T47D (cell line): ENCODE measurements at regions not wholly inside any gene's neighbourhood (a gene's known extent, or its start where the extent isn't known, plus 50 kb on each side); places are given as distances from the start of the nearest gene placed in this dataset.

Source experiments
- DNase-seq, 2 experiments: peaks; one replicate each; pipeline versions ENCODE4 v3.0.0 to v3.0.0-alpha.2; 2011 to 2012; ENCODE audit warnings: low read depth in 1 of 2, low spot score in 1 of 2
- JUND ChIP-seq: IDR thresholded peaks from 2 replicates; pipeline ENCODE4 v1.6.1; 2012; ENCODE audit warnings: low read depth
- in situ Hi-C: cut with HindIII; loops from 2 replicates; pipeline ENCODE4 v1.10.0; 2016; ENCODE audit warnings: low sequenced_read_pairs, low pct_unique_long_range_greater_than_20kb

DNA sequence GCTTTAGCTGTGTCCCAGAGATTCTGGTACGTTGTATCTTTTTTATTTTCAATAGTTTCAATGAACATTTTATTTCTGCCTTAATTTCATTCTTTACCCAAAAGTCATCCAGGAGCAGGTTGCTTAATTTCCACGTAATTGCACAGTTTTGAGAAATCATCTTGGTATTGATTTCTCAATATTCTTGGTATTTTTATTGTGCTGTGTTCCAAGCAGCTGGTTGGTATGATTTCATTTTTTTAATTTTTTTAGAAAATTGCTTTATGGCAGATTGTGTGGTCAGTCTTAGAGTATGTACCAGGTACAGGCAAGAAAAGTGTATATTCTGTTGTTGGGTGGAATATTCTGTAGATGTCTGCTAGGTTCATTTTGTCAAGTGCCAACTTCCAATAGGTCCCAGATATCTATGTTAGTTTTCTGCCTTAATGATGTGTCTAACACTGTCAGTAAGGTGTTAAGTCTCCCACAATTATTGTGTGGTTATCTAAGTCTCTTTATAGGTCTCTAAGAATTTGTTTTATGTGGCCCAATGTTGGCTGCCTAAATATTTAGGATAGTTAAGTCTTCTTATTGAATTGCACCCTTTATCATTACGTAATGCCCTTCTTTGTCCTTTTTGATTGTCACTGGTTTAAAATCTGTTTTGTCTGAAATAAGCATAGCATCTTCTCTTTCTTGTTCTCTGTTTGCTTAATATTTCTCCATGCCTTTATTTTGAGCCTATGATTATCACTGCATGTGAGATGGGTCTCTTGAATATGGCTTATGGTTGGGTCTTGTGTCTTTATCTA lies 366.9 kb upstream of the IRAK1BP1 start:
- no peak for TF ChIP-seq JUND
- in situ Hi-C loops, result no loop called here
- no peak for DNase-seq

DNA sequence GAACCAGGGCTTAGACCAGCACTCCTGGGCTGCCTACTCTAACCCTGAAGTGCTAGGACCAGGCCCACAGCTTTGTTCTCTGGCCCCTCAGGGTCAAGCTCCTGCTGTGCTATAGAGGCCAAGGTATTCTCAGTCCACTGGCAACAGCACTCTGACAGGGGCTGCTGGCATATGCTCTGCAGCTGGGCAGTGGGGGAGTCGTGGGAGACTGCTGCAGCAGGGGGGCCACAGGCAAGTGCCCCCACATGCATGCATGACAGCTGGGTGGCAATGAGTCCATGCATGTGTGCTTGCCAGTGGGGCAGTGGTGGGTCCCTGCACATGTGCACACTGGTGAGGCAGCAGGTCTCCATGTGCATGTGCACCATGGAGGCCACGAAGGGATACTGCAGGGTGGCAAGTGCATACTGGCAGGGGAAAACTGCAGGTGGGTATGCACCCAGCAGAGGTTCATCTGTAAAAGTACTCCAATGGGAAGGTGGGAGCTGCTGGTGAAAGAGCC lies 364.9 kb upstream of the IRAK1BP1 start:
- no peak for TF ChIP-seq JUND
- DNase-seq, result no peak
- in situ Hi-C loops, result no loop called here

DNA sequence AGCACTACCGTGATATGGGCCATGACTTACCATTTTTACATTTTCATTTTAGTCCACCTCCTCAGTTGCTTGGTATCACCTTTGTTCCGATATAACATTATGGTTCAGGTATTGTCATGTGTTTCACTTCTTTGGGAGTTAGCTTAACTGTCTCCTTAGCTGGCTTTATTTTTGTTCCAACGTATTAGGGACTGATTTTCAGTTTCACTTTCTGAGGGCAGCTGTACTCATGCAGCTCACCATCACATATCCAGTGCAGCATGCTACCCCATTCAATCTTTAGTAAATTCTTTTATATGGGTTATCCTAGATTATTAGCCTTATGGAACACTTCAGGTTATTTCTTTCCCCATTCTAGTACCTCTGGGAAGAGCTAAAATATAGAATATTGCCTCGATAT lies 362.2 kb upstream of the IRAK1BP1 start:
- in situ Hi-C loops, result no loop called here
- TF ChIP-seq JUND, result no peak
- DNase-seq, result no peak

DNA sequence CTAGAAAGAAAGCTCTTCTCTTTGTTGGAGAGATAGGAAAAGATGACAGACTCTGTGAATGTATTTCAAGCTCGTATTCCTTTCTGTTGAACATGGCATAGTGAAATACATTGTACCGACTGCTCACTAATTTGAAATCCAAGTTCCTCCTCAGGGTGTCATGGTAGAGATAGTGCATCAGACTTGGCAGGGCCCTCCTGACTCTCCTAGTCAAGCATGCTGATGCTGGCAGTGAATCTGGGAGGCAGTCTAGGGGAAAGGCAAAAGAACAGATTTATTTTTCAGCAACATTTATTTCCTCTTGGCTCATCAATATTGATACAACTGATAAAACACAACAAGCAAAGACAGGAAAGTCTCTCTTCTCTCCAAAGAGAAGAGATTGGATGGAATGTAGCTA lies 356.3 kb upstream of the IRAK1BP1 start:
- no peak for DNase-seq
- no peak for TF ChIP-seq JUND
- in situ Hi-C loops, result no loop called here

DNA sequence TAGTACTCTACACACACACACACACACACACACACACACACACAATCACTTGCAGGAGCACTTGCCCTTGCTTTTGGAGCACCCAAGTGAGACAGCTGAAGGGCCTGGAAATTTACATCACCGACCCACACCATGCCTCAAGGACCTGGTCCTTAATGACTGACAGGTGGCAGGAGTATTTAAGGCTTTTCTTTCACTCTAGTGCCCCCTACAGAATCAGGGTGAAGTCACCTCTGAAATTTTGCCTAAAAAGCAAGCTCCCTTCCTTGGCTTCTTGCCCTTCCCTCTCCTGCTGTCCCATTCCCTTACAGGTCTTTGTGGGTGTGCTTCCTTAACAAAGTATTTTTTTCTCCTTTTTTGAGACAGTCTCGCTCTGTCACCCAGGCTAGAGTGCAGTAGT lies 353.5 kb upstream of the IRAK1BP1 start:
- peak in 1 of 2 experiments; percentile 68 for DNase-seq
- in situ Hi-C loops, result no loop called here
- TF ChIP-seq JUND, result no peak

DNA sequence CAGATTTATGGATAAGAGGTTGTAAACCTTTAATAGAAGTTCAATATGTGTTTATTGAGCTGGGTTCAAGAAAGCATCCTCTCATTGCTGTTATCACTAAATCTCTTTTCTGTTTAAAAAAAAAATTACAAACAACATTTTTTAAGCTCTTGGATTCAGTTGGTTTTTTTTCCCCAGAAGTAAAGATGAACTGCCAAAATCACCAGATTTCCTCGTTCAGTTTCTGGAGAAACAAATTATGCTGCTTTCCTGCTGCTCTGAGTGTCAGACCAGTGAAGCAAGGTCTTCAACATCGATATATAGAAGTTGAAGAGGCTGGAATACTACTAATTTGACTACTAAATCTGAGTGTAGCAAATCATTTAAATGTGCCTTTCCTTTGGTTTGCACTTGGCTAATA lies 352.1 kb upstream of the IRAK1BP1 start:
- no peak for DNase-seq
- no peak for TF ChIP-seq JUND
- in situ Hi-C loops, result no loop called here

DNA sequence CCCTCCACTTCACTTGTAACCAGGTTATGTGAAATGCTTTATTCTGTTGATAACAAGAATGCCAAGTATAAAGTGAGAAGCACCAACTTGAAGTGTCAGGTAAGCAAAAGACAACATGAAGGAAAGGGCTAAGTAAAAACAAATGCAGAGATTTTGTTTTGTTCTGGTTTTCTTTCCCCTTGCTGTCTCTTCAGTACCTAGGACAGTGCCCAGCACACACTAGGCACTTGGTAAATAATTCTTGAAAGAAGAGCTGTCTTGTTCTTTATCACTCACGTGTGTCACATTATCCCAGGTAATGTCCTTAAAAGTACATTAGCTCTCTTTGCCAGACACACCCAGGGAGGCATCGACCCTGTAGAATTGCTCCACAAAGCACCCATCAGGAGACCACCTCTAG lies 350.0 kb upstream of the IRAK1BP1 start:
- no peak for TF ChIP-seq JUND

DNA sequence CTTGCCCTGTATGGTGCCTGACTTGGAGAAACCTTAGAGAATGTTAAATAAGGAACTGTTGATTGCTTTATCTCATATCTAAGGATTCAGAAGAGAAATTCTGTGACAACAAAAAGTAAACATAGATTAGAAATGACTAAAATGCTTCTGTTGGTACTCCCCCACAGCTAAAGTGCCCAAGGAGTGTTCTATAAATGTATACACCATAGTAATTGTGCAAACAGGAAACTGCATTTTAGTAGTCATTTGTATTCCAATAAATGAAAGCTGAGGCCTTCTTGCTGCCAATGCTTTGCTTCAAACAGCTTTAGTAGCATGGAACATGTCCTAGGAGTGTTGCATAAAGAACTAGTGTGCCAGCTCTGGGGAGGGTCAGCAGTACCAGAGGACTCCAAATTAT lies 343.7 kb upstream of the IRAK1BP1 start:
- no peak for DNase-seq
- in situ Hi-C loops, result no loop called here
- no peak for TF ChIP-seq JUND

More for the DNA sequence above, 350.0 kb upstream of the IRAK1BP1 start:
- peak in 1 of 2 experiments; percentile 9 for DNase-seq
- in situ Hi-C loops, result no loop called here

DNA sequence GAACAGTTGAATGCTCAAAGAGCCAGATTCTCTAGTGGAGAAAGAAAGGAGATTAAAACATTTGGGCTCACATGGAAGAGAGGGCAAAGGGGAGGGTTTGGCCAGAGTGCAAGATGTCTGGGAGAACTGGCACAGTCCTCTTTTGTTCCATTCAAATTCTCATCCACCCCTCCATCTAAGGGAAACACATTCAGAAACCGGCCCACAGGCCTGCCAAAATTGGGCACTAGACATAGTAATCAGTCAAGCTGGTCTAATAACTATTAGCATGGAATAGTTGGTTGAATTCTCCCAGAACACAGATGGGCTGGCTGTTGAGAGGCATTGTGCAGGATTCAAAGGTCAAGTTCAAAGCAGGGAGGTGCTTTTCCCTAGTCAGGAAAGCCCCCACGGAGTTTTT lies 341.4 kb upstream of the IRAK1BP1 start:
- TF ChIP-seq JUND, result no peak
- no peak for DNase-seq
- in situ Hi-C loops, result no loop called here

DNA sequence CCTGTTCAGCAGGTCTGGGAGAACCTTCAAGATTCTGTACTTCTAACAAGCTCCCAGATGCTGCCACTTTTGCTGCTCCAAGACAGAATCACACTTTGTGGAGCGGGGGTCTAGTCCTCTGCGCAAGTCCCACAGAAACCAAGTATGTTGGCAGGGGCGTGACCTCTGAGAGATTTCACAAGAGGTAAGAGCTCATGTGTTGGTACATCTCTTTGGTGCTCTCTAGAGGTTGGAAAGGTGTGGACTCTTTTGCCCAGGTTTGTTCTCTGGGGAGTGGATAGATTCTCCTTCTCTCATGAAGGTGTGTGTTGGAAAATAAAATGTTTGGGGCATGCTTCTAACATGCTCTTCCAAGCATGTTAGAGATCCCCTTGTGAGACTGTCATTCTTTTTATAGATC lies 340.9 kb upstream of the IRAK1BP1 start:
- in situ Hi-C loops, result no loop called here
- peak in 1 of 2 experiments; percentile 18 for DNase-seq
- TF ChIP-seq JUND, result no peak

DNA sequence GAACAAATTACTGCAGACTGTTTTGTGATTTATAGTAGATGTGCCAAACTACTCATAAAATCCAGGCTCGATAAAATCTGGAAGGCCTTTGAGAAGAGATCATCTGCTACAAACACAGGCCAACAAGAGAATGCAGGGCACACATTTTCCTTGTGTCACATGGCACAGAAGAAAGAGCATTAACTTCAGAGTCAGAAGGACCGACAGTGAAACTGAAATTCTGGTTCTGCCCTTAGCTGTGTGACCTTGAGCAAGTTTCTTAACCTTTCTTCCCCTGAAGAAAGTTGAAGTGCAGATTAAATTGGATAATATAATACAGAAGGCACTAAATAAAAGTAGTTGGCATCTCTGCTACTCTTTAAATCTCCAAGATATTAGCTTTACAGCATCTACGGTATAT lies 338.4 kb upstream of the IRAK1BP1 start:
- TF ChIP-seq JUND, result no peak
- in situ Hi-C loops, result no loop called here
- no peak for DNase-seq

DNA sequence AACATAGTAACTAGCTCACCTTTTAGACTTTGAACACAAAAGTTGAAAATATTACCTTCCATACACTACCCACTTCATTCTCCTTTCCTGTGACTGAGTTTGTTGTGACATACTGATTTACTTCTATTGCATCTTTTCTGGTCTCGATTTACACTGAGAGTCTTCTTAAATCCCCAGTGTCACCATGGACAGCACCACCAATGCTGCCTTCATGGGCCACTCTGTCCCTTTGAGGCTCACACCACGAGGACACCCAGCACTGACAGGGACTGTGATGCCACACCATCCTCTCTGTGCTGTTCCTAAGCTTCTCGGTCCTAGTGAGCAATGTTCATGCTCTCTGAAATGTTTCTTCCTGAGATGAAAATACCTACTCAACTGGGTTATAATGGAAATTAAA lies 337.1 kb upstream of the IRAK1BP1 start:
- in situ Hi-C loops, result no loop called here
- DNase-seq, result peak in 1 of 2 experiments; percentile 41
- TF ChIP-seq JUND, result no peak

DNA sequence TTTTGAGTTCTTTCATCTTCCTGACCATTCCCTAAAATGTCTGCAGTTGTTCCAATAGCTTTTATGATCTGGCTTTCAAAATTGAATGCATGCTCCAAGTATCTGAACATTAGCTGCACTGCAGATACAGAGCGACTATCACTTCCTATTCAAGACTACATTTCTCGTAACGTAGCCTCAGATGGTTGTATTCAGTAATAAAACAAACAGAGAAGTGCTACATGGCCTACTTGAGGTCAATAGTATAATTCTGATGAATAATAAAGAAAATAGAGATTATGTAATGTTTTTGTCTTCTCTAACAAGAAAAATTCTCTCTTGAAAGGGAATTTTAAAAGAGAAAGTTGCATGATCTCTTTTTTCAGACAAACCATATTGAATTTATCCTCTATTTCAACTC lies 333.9 kb upstream of the IRAK1BP1 start:
- DNase-seq, result no peak
- in situ Hi-C loops, result no loop called here
- TF ChIP-seq JUND, result no peak

DNA sequence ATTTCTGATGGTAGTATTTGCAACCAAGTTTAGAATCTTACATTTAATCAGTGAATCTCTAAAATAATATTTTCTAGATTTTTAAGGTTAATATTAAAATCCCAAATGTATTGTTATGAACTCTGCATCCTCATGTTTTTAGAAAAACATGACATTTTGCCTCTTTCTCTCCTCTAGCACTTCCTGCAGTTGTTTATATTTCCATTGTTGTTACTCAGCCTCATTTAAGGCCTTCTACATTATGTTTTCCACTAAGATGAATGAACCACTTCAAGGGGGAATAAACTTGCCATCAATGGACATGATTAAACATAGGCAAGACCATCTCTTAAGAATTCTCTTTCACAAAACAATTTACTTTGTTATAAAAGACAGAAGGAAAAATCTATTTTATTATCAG lies 333.5 kb upstream of the IRAK1BP1 start:
- no peak for DNase-seq
- in situ Hi-C loops, result no loop called here
- no peak for TF ChIP-seq JUND
